GM23338 (cell line): ENCODE measurements at regions not wholly inside any gene's neighbourhood (a gene's known extent, or its start where the extent isn't known, plus 50 kb on each side); places are given as distances from the start of the nearest gene placed in this dataset.

ENCODE experiments used
- ATAC-seq: fragments of 200-7000 bp; cut with Tn5 transposase; 3 replicates; pipeline ENCODE4 v1.9.1; 2020
- DNase-seq: peaks from one replicate; pipeline ENCODE4 v3.0.0-alpha.2; 2015; ENCODE audit warnings: low spot score
- H2AFZ ChIP-seq: fragments of 200-600 bp; sonication (generic); 2 replicates; pipeline ENCODE4 v1.8.0; 2016; ENCODE audit warnings: antibody characterized with exemption, mild to moderate bottlenecking, moderate library complexity
- H3F3A ChIP-seq: fragments of 200-600 bp; sonication (generic); replicated peaks from 2 replicates; pipeline ENCODE4 v1.8.0; 2017; ENCODE audit warnings: antibody characterized with exemption, mixed run types, low read depth
- H3K27ac ChIP-seq: fragments of 200-600 bp; sonication (generic); 2 replicates; pipeline ENCODE4 v1.6.1; 2016; ENCODE audit warnings: low read depth
- H3K27me3 ChIP-seq: fragments of 200-600 bp; sonication (generic); 2 replicates; pipeline ENCODE4 v1.8.0; 2016; ENCODE audit warnings: mild to moderate bottlenecking, mixed run types, moderate library complexity; ENCODE audit not compliant: insufficient read depth
- H3K36me3 ChIP-seq: fragments of 200-600 bp; sonication (generic); 2 replicates; pipeline ENCODE4 v1.8.0; 2016; ENCODE audit warnings: mild to moderate bottlenecking; ENCODE audit not compliant: insufficient read depth
- H3K4me1 ChIP-seq: fragments of 200-600 bp; sonication (generic); 2 replicates; pipeline ENCODE4 v1.8.0; 2016; ENCODE audit warnings: mild to moderate bottlenecking, moderate library complexity; ENCODE audit not compliant: insufficient read depth
- H3K4me2 ChIP-seq: fragments of 200-600 bp; sonication (generic); 2 replicates; pipeline ENCODE4 v1.7.1; 2017; ENCODE audit warnings: mixed run types
- H3K4me3 ChIP-seq: fragments of 200-600 bp; sonication (generic); 2 replicates; pipeline ENCODE4 v1.6.1; 2016; ENCODE audit warnings: mixed run types
- H3K79me2 ChIP-seq: fragments of 200-600 bp; sonication (generic); replicated peaks from 2 replicates; pipeline ENCODE4 v1.8.0; 2017; ENCODE audit warnings: mild to moderate bottlenecking; ENCODE audit not compliant: insufficient read depth
- H3K9me2 ChIP-seq: fragments of 200-600 bp; sonication (generic); 2 replicates; pipeline ENCODE4 v1.8.0; 2017; ENCODE audit not compliant: insufficient read depth
- H4K20me1 ChIP-seq: fragments of 200-600 bp; sonication (generic); replicated peaks from 2 replicates; pipeline ENCODE4 v1.8.0; 2017; ENCODE audit warnings: mild to moderate bottlenecking; ENCODE audit not compliant: insufficient read depth
- H3K27ac Mint-ChIP-seq: 2 replicates; pipeline ENCODE4 v1.8.0; 2020; ENCODE audit warnings: inconsistent platforms, mild to moderate bottlenecking, moderate library complexity, mixed read lengths
- H3K27me3 Mint-ChIP-seq: 3 replicates; pipeline ENCODE4 v1.8.0; 2022; ENCODE audit warnings: low read depth, mild to moderate bottlenecking, moderate library complexity, mixed read lengths, inconsistent platforms; ENCODE audit not compliant: insufficient read depth, poor library complexity
- H3K36me3 Mint-ChIP-seq: 3 replicates; pipeline ENCODE4 v1.8.0; 2021; ENCODE audit warnings: low read depth, mild to moderate bottlenecking, inconsistent platforms, moderate library complexity, mixed read lengths
- H3K4me1 Mint-ChIP-seq: 3 replicates; pipeline ENCODE4 v1.8.0; 2020; ENCODE audit warnings: mild to moderate bottlenecking, inconsistent platforms, mixed read lengths
- H3K4me3 Mint-ChIP-seq: 3 replicates; pipeline ENCODE4 v1.8.0; 2021; ENCODE audit warnings: moderate library complexity, mild to moderate bottlenecking, inconsistent platforms, mixed read lengths
- H3K9me3 Mint-ChIP-seq: 3 replicates; pipeline ENCODE4 v1.8.0; 2020; ENCODE audit warnings: moderate library complexity, mild to moderate bottlenecking, inconsistent platforms, mixed read lengths
- CREB1 ChIP-seq: fragments of 250-450 bp; sonication (Bioruptor Pico); IDR thresholded peaks from 2 replicates; pipeline ENCODE4 v1.5.0; 2020; ENCODE audit warnings: low read depth, mild to moderate bottlenecking, moderate library complexity
- CTCF ChIP-seq, 2 experiments: fragments of 200-600 bp in 1 of 2; sonication (generic) in 1 of 2; conservative IDR thresholded peaks; 2 replicates each; pipeline versions ENCODE4 v1.5.1 to v1.6.1; 2016 to 2017; ENCODE audit warnings: antibody characterized with exemption in 2 of 2, low read depth in 2 of 2, mild to moderate bottlenecking in 2 of 2, moderate library complexity in 1 of 2
- ETS1 ChIP-seq: IDR thresholded peaks from 2 replicates; pipeline ENCODE4 v1.6.1; 2016; ENCODE audit warnings: antibody characterized with exemption
- EZH2 ChIP-seq: fragments of 200-600 bp; sonication (generic); IDR thresholded peaks from one replicate; pipeline ENCODE4 v1.8.0; 2017; ENCODE audit warnings: antibody characterized with exemption, mild to moderate bottlenecking, low read depth; ENCODE audit not compliant: unreplicated experiment
- EZH2phosphoT487 ChIP-seq: fragments of 200-600 bp; sonication (generic); IDR thresholded peaks from one replicate; pipeline ENCODE4 v1.8.1; 2018; ENCODE audit warnings: antibody characterized with exemption; ENCODE audit not compliant: unreplicated experiment
- JUNB ChIP-seq: IDR thresholded peaks from one replicate; pipeline ENCODE4 v1.6.1; 2016; ENCODE audit warnings: antibody characterized with exemption; ENCODE audit not compliant: unreplicated experiment
- NANOG ChIP-seq: IDR thresholded peaks from 2 replicates; pipeline ENCODE4 v1.6.1; 2016; ENCODE audit warnings: antibody characterized with exemption, borderline replicate concordance
- POLR2AphosphoS5 ChIP-seq: IDR thresholded peaks from 2 replicates; pipeline ENCODE4 v1.6.1; 2016; ENCODE audit warnings: antibody characterized with exemption, low read depth
- REST ChIP-seq: IDR thresholded peaks from one replicate; pipeline ENCODE4 v1.6.1; 2018; ENCODE audit warnings: antibody characterized with exemption; ENCODE audit not compliant: unreplicated experiment
- STAT1 ChIP-seq: IDR thresholded peaks from one replicate; pipeline ENCODE4 v1.6.1; 2016; ENCODE audit warnings: antibody characterized with exemption; ENCODE audit not compliant: unreplicated experiment
- ZNF114 ChIP-seq: fragments of 250-450 bp; sonication (Bioruptor Pico); IDR thresholded peaks from 2 replicates; pipeline ENCODE4 v1.5.0; 2020; ENCODE audit warnings: mild to moderate bottlenecking, moderate library complexity
- ZNF331 ChIP-seq: fragments of 250-450 bp; sonication (Bioruptor Pico); IDR thresholded peaks from 2 replicates; pipeline ENCODE4 v1.5.0; 2020; ENCODE audit warnings: low read depth, mild to moderate bottlenecking, moderate library complexity
- ZNF462 ChIP-seq: fragments of 250-450 bp; sonication (Bioruptor Pico); IDR thresholded peaks from 2 replicates; pipeline ENCODE4 v1.5.0; 2020; ENCODE audit warnings: mild to moderate bottlenecking, moderate library complexity

- H3K4me3 Mint-ChIP-seq, result no peak overlapping the region
- no peaks in the 10 kb centered on the region; the same call in 1 of the 2 replicates for H3K27me3 ChIP-seq
- no peak overlapping the region for H3K4me3 ChIP-seq
- H3K4me2 ChIP-seq, result no peak overlapping the region
- H3K27ac ChIP-seq, result no peak overlapping the region
- no peaks in the 10 kb centered on the region for H3K36me3 Mint-ChIP-seq
- no peaks in the 10 kb centered on the region for H3F3A ChIP-seq
- H3K4me1 Mint-ChIP-seq, result no peaks in the 10 kb centered on the region
- no peaks in the 10 kb centered on the region for H4K20me1 ChIP-seq
- H3K27me3 Mint-ChIP-seq, result no peaks in the 10 kb centered on the region
- DNase-seq, result no peak
- no peaks in the 10 kb centered on the region for H3K9me3 Mint-ChIP-seq
- no peaks in the 10 kb centered on the region for H3K4me1 ChIP-seq
- H3K27ac Mint-ChIP-seq, result no peak overlapping the region
- no peaks in the 10 kb centered on the region for H3K79me2 ChIP-seq
- H3K9me2 ChIP-seq, result no peaks in the 10 kb centered on the region
- no peak for ATAC-seq
- H3K36me3 ChIP-seq, result 0 out of 2 replicates have a peak, but pooled peaks cover 3% of the 10 kb centered on the region
- no peak for TF ChIP-seq ZNF462 (CRISPR knock-in tag)
- no peak for TF ChIP-seq POLR2AphosphoS5
- no peak for TF ChIP-seq ZNF331 (CRISPR knock-in tag)
- TF ChIP-seq NANOG, result no peak
- TF ChIP-seq ETS1, result no peak
- TF ChIP-seq ZNF114 (CRISPR knock-in tag), result no peak
- TF ChIP-seq CREB1 (CRISPR knock-in tag), result no peak
- TF ChIP-seq STAT1, result no peak
- TF ChIP-seq EZH2phosphoT487, result no peak
- no peak for TF ChIP-seq REST
- TF ChIP-seq CTCF (conservative IDR thresholded peaks at IDR 0.05; ENCODE audit: low read depth in 2 of 2), result no peak
- TF ChIP-seq JUNB, result no peak
- no peak for TF ChIP-seq EZH2
- H2AFZ ChIP-seq, result no peak overlapping the region
Observed at GRCh38 chr17:33701910-33702309, 408.8 kb upstream of the ASIC2 start.
